ENCODE measurements at regions not wholly inside any gene's neighbourhood (a gene's known extent, or its start where the extent isn't known, plus 50 kb on each side); places are given as distances from the start of the nearest gene placed in this dataset.

DNA sequence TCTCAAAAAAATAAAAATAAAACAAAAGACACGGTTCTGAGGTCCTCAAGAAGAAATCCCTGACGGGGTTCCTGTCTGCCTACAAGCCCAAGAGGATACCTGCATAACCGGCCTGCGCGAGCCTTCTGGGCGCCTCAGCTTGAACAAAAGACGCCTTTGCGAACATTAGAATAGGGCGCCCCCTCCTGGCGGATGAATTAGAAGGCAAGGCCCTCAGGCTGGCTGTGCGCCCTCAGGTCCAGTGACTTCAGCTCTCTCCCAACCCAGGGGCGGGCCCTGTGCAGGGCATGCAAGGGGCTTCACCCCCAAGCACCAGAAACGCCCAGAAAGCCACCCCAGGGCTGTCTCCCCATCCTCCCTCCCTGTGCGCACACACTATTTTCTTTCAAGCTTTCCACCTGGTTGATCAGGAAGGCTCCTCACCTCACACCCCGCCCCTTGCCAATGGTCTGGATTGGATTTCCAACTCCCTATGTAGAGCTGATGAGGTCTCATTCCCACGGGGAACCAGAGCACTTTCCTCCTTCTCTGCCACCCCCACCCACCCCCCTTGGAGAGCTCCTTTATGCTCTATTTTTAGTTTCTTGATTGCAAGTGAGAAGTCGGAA, 273.3 kb downstream of the BUD13 start:
- H3K27ac ChIP-seq (ENCODE audit: low read length): no peak overlapping the region
- no peaks in the 10 kb centered on the region for H3K36me3 ChIP-seq (ENCODE audit: control insufficient read depth, insufficient read depth, low read length)
- H3K4me3 ChIP-seq (ENCODE audit: low read length): no peak overlapping the region
- DNase-seq: peak; percentile 76 to 77
- no CpG with 5 or more reads among the region's 17 CpGs for WGBS (ENCODE audit: insufficient coverage, low lambda C conversion rate)
- peaks cover 22% of the 10 kb centered on the region for H3K27me3 ChIP-seq (ENCODE audit: control insufficient read depth, insufficient read depth, low read length)
- no peaks in the 10 kb centered on the region for H3K4me1 ChIP-seq (ENCODE audit: control insufficient read depth, insufficient read depth, low read length)
- H3K9me3 ChIP-seq (ENCODE audit: control insufficient read depth, low read depth, low read length): no peaks in the 10 kb centered on the region

- Histone ChIP-seq H3K36me3 (ENCODE audit: control insufficient read depth, insufficient read depth, low read length) (no peaks in the 10 kb centered on the region), H3K27me3 (ENCODE audit: control insufficient read depth, insufficient read depth, low read length) (peaks cover 22% of the 10 kb centered on the region), H3K4me3 (ENCODE audit: low read length) (no peak overlapping the region), H3K4me1 (ENCODE audit: control insufficient read depth, insufficient read depth, low read length) (no peaks in the 10 kb centered on the region), H3K27ac (ENCODE audit: low read length) (no peak overlapping the region), H3K9me3 (ENCODE audit: control insufficient read depth, low read depth, low read length) (no peaks in the 10 kb centered on the region)
- WGBS (ENCODE audit: insufficient coverage, low lambda C conversion rate): no CpG with 5 or more reads among the region's 6 CpGs
- DNase-seq: no peak
Measured at GRCh38 chr11:116498161-116498560, 274.6 kb downstream of the BUD13 start.

- Histone ChIP-seq H3K36me3 (ENCODE audit: control insufficient read depth, insufficient read depth, low read length) (no peaks in the 10 kb centered on the region), H3K4me1 (ENCODE audit: control insufficient read depth, insufficient read depth, low read length) (no peaks in the 10 kb centered on the region), H3K27ac (ENCODE audit: low read length) (no peak overlapping the region), H3K4me3 (ENCODE audit: low read length) (no peak overlapping the region), H3K9me3 (ENCODE audit: control insufficient read depth, low read depth, low read length) (no peaks in the 10 kb centered on the region), H3K27me3 (ENCODE audit: control insufficient read depth, insufficient read depth, low read length) (peaks cover 3% of the 10 kb centered on the region)
- WGBS (ENCODE audit: insufficient coverage, low lambda C conversion rate): no CpG with 5 or more reads among the region's 3 CpGs
- no peak for DNase-seq
Measured at GRCh38 chr11:116492600-116492999, 280.2 kb downstream of the BUD13 start.

DNA sequence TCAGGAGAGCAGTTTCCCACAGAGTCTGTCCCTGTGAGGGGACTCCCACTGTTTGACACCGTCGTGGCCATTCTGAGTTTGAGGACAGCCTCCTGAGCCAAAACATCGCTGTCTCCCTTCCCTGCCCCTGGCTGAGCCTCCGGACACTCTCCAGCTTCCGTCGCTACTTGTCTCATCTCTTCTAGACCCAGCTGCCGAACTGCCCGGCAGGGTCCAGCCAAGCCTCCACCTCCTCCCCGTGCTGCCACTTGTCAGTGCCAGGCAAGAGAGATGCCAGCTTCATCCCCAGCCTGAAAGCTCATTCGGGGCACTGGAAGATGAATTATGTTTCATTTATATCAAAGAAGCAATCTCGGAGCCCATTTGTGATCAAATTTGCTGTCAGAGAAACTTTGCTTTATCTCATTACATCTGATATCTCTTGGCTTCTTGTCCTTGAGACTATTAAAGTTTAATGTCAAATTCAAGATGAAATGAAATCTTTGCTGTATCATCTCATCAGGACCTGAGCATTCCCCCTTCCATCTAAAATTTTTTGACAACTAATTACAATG, 283.9 kb downstream of the BUD13 start:
- Histone ChIP-seq H3K9me3 (ENCODE audit: control insufficient read depth, low read depth, low read length) (no peaks in the 10 kb centered on the region), H3K4me3 (ENCODE audit: low read length) (no peak overlapping the region), H3K36me3 (ENCODE audit: control insufficient read depth, insufficient read depth, low read length) (no peaks in the 10 kb centered on the region), H3K27me3 (ENCODE audit: control insufficient read depth, insufficient read depth, low read length) (peaks cover 3% of the 10 kb centered on the region), H3K27ac (ENCODE audit: low read length) (no peak overlapping the region), H3K4me1 (ENCODE audit: control insufficient read depth, insufficient read depth, low read length) (peaks cover 14% of the 10 kb centered on the region)
- WGBS (ENCODE audit: insufficient coverage, low lambda C conversion rate): no CpG with 5 or more reads among the region's 11 CpGs
- DNase-seq: no peak

GRCh38 chr11:116485425-116485824, 287.4 kb downstream of the BUD13 start:
- Histone ChIP-seq H3K4me3 (ENCODE audit: low read length) (no peak overlapping the region), H3K4me1 (ENCODE audit: control insufficient read depth, insufficient read depth, low read length) (peaks cover 36% of the 10 kb centered on the region), H3K27me3 (ENCODE audit: control insufficient read depth, insufficient read depth, low read length) (peaks cover 3% of the 10 kb centered on the region), H3K36me3 (ENCODE audit: control insufficient read depth, insufficient read depth, low read length) (no peaks in the 10 kb centered on the region), H3K27ac (ENCODE audit: low read length) (peak overlapping the region; percentile 4), H3K9me3 (ENCODE audit: control insufficient read depth, low read depth, low read length) (no peaks in the 10 kb centered on the region)
- DNase-seq: peak; percentile 65 to 78
- no CpG with 5 or more reads among the region's 4 CpGs for WGBS (ENCODE audit: insufficient coverage, low lambda C conversion rate)

DNA sequence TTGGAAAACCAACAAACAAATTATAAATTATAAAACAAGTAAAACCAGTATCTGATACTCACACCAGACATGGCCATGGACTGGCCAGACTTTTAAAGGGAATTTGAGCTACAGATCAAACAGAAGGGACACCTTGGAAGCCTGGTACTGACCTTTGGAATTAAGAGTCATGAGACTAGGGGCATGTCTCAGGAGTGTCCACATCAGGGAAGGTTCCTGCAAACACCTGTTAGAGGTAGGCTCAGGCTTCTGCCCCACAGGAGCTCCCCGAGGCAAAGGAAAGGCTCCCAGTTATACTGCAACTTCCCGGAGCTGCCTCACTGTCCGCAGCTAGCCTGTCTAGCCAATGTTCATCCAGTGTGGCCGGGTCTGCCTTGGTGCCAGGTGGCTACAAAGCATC, 290.1 kb downstream of the BUD13 start:
- DNase-seq: peak; percentile 72 to 83
- no peaks in the 10 kb centered on the region for H3K36me3 ChIP-seq (ENCODE audit: control insufficient read depth, insufficient read depth, low read length)
- no peaks in the 10 kb centered on the region for H3K27me3 ChIP-seq (ENCODE audit: control insufficient read depth, insufficient read depth, low read length)
- no peak overlapping the region for H3K4me3 ChIP-seq (ENCODE audit: low read length)
- peak overlapping the region; percentile 61 for H3K27ac ChIP-seq (ENCODE audit: low read length)
- no CpG with 5 or more reads among the region's 4 CpGs for WGBS (ENCODE audit: insufficient coverage, low lambda C conversion rate)
- H3K9me3 ChIP-seq (ENCODE audit: control insufficient read depth, low read depth, low read length): no peaks in the 10 kb centered on the region
- H3K4me1 ChIP-seq (ENCODE audit: control insufficient read depth, insufficient read depth, low read length): peaks cover 47% of the 10 kb centered on the region

- peaks cover 46% of the 10 kb centered on the region for H3K4me1 ChIP-seq (ENCODE audit: control insufficient read depth, insufficient read depth, low read length)
- H3K4me3 ChIP-seq (ENCODE audit: low read length): no peak overlapping the region
- no peak for DNase-seq
- no peaks in the 10 kb centered on the region for H3K9me3 ChIP-seq (ENCODE audit: control insufficient read depth, low read depth, low read length)
- no peaks in the 10 kb centered on the region for H3K36me3 ChIP-seq (ENCODE audit: control insufficient read depth, insufficient read depth, low read length)
- WGBS (ENCODE audit: insufficient coverage, low lambda C conversion rate): no CpG with 5 or more reads among the region's 3 CpGs
- no peaks in the 10 kb centered on the region for H3K27me3 ChIP-seq (ENCODE audit: control insufficient read depth, insufficient read depth, low read length)
- no peak overlapping the region for H3K27ac ChIP-seq (ENCODE audit: low read length)
Measured at GRCh38 chr11:116481126-116481675, 291.6 kb downstream of the BUD13 start.

- H3K27ac ChIP-seq (ENCODE audit: low read length): no peak overlapping the region
- WGBS (ENCODE audit: insufficient coverage, low lambda C conversion rate): no CpG with 5 or more reads among the region's 7 CpGs
- peaks cover 35% of the 10 kb centered on the region for H3K4me1 ChIP-seq (ENCODE audit: control insufficient read depth, insufficient read depth, low read length)
- H3K9me3 ChIP-seq (ENCODE audit: control insufficient read depth, low read depth, low read length): no peaks in the 10 kb centered on the region
- H3K36me3 ChIP-seq (ENCODE audit: control insufficient read depth, insufficient read depth, low read length): no peaks in the 10 kb centered on the region
- DNase-seq: peak in 1 of 2 donors; percentile 64
- no peaks in the 10 kb centered on the region for H3K27me3 ChIP-seq (ENCODE audit: control insufficient read depth, insufficient read depth, low read length)
- H3K4me3 ChIP-seq (ENCODE audit: low read length): no peak overlapping the region
Measured at GRCh38 chr11:116478669-116479668, 293.8 kb downstream of the BUD13 start.

- Histone ChIP-seq H3K36me3 (ENCODE audit: control insufficient read depth, insufficient read depth, low read length) (no peaks in the 10 kb centered on the region), H3K9me3 (ENCODE audit: control insufficient read depth, low read depth, low read length) (no peaks in the 10 kb centered on the region), H3K4me3 (ENCODE audit: low read length) (no peak overlapping the region), H3K4me1 (ENCODE audit: control insufficient read depth, insufficient read depth, low read length) (peaks cover 33% of the 10 kb centered on the region), H3K27ac (ENCODE audit: low read length) (no peak overlapping the region), H3K27me3 (ENCODE audit: control insufficient read depth, insufficient read depth, low read length) (no peaks in the 10 kb centered on the region)
- WGBS (ENCODE audit: insufficient coverage, low lambda C conversion rate): no CpG with 5 or more reads among the region's 8 CpGs
- DNase-seq: no peak
Measured at GRCh38 chr11:116478205-116478604, 294.6 kb downstream of the BUD13 start.

GRCh38 chr11:116473790-116474346, 298.9 kb downstream of the BUD13 start:
- DNase-seq: peak in 1 of 2 donors; percentile 41
- 100% methylated on average over 1 of the region's 3 CpGs for WGBS (ENCODE audit: insufficient coverage, low lambda C conversion rate)
- H3K36me3 ChIP-seq (ENCODE audit: control insufficient read depth, insufficient read depth, low read length): no peaks in the 10 kb centered on the region
- H3K27me3 ChIP-seq (ENCODE audit: control insufficient read depth, insufficient read depth, low read length): no peaks in the 10 kb centered on the region
- H3K27ac ChIP-seq (ENCODE audit: low read length): peak overlapping the region; percentile 24
- no peaks in the 10 kb centered on the region for H3K9me3 ChIP-seq (ENCODE audit: control insufficient read depth, low read depth, low read length)
- H3K4me1 ChIP-seq (ENCODE audit: control insufficient read depth, insufficient read depth, low read length): peaks cover 16% of the 10 kb centered on the region
- H3K4me3 ChIP-seq (ENCODE audit: low read length): no peak overlapping the region

Data from large intestine (tissue), 3 donors.